HK-2 (cell line): ENCODE measurements at regions not wholly inside any gene's neighbourhood (a gene's known extent, or its start where the extent isn't known, plus 50 kb on each side); places are given as distances from the start of the nearest gene placed in this dataset.

ENCODE experiments used
- DNase-seq: peaks from one replicate; pipeline ENCODE4 v3.0.0-alpha.2; 2018; ENCODE audit not compliant: unreplicated experiment

DNA sequence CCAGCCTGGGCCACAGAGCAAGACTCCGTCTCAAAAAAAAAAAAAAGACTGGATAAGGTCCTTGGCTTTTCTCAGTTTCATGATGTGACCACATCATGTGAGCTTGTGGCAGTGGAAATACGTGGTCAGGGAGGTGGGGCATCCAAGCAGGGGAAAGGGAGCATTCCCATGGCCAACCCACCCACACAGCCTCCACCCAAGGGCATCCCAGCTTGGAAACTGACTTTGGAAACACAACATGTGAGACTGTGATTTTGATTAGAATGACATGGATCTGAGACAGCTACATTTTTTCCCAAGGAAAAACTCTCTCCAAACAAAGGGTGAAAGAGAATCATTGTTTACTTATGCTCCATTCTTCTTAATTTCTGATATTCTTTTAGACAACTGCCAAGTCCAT is 405.0 kb upstream of the ZNF507 start:
- DNase-seq = no peak

DNA sequence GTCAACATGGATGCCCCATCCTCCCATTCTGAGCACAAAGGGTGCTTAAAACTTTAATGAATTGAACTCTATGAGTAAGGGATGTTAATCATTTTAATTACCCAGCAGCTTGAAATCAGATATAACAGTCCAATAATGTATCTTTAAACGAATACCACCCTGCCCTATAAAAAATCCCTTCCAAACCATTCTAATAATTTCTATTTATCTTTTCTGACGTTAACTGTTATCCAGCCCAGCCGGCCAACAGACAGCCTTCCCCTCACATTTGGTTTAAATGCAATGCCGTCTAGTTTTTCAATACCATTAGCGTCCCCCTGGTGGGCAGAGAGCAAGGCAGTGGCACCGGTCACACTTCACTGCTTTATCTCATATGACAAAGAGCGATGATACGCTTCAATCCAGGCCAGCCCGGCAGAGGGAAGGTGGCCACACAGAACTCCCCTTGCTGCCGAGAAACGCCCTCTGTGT is 402.2 kb upstream of the ZNF507 start:
- DNase-seq = no peak

DNA sequence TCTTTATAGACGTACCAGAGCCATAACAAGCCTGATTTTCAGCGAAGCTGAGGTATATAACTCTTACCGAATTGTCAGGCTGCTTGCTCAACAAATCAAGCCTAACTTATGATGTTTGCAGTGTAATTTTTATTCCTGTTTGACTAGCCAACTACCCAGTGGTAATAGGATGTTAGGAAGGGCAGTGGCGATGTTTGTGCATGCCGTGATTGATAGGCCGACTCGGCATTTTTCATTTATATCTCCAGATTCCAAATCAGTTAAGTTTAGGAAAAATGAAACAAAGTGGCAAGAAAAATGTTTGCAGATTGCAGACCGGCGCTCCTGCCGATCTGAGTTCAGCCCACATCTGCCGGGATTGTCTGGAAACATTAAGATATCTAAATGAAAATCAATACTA is 401.6 kb upstream of the ZNF507 start:
- DNase-seq = no peak

DNA sequence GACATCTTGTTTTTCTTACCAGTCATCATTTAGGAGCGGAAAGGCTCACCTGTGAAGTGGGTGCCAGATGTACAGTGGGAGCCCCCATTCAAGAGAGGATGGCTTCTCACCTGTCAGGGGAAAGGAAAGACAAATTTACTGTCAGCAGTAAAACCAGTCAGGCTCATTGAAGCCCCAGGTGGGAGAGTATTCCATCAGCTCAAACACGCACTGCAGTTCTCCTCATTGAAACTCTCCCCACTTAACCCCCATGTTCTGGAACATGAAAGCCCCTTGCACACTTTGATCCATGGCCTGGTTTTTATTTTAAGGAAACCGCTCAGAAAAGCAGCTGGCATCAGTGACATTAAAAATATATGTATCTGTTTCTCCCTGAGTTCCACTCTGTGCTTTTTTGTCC is 401.1 kb upstream of the ZNF507 start:
- no peak for DNase-seq

GRCh38 chr19:31946491-31946890 is 398.9 kb upstream of the ZNF507 start:
- DNase-seq = no peak

DNA sequence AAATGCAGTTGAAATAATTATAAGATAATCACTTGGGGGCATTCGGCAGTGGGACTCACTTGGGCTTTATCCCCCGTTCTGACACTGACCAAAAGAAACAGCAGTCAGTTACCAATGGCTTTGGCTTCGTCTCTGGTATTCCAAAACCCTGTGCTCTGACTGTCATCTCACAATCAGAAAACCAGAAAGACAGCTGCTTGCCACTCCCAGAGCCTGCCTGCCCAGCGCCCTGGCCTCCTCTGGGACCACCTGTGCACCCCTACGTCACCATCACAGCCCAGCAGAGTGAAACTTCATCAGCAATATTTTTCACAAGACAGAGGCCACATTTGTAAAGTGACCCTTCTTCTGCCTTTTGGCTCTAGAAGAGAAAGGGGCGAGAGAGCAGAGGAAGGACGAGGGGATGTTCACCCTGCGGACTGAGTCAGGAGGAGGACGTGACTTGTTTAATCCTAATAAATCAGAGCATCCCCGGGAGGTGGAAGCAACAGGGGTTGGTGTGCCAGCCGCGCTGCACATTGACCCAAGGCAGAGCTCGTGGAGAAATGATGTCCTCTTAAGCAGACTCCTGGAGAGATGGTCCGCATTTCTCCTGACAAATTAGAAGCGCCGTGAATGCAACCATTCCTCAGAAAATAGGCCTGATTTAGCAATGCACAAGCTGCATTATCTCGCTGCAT is 397.8 kb upstream of the ZNF507 start:
- no peak for DNase-seq

DNA sequence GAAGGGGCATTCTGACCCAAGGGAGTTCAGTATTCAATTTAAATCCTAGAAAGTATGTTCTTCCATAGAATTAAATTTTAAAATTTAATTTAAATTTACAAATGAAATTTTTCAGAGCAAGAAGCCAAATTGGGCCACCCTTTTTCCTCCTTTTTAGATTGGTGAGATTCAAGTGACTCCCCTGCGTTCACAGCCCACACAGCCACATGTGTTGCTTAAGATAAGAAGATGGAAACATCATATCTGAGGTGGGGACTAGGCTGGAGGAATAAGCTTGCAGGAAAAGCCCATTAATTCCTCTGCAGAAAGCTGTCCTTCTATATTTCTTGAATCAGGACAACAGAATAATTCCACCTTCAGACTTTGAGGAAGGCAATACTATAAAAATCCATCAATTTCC is 392.7 kb upstream of the ZNF507 start:
- DNase-seq = no peak

DNA sequence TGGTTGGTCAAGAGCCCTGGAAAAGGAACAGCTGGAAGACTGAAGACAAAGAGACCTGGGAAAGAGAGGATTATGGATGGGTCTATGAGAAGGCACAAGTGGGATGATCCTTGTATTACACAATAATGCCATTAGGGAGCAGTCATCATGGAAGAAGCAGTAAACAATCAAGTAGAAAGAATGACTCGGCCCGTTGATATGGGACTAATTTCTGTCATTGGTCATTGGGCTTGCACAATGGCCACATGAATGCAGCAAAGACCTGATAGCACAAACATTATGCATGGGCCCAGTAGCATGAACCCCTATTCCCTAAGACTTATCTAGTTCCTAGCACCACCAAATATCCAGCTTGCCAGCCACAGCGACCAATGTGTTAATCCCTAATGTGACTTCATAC is 390.3 kb upstream of the ZNF507 start:
- no peak for DNase-seq

GRCh38 chr19:31955884-31956283 is 389.5 kb upstream of the ZNF507 start:
- no peak for DNase-seq

- DNase-seq = no peak
Observed at GRCh38 chr19:31956771-31957392, 388.5 kb upstream of the ZNF507 start.

DNA sequence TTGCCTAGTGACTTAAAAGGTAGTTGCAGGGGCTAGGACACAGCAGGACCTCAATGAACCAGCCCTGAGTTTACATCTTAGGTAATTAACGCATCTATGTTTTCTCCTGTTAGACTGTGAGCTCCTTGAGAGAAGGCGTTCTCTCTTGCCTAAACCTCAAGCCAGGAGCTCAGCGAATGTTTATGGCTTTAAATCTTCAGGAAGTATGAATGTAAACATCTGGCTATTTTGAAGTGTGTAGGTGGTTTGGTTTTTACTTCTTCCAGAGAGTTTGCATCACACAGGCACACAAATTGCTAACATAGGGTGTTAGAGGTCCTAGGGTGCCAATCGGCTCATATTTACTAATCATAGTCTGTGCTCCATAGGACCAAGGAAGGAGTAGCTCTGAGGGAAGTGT is 387.7 kb upstream of the ZNF507 start:
- DNase-seq = no peak

GRCh38 chr19:31959527-31960018 is 385.8 kb upstream of the ZNF507 start:
- DNase-seq = no peak

DNA sequence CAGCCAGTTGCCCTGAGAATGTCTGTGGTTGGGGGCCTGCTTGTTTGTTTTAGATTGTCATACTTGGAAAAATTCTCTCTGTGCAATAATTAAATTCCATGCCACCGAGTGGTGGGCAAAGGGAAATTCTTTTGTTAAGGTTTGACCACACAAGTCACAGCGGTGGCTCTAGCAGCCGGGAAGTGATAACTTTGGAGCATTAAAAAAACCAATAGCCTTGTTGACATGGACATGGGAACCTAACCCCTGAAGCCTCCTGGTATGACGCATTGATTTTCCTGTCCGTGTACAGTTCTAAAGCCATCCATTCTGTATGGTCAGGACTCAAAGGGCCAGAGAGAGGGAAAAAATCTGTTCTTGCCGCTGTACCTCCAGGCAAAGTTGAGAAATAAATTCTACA is 384.9 kb upstream of the ZNF507 start:
- no peak for DNase-seq

DNA sequence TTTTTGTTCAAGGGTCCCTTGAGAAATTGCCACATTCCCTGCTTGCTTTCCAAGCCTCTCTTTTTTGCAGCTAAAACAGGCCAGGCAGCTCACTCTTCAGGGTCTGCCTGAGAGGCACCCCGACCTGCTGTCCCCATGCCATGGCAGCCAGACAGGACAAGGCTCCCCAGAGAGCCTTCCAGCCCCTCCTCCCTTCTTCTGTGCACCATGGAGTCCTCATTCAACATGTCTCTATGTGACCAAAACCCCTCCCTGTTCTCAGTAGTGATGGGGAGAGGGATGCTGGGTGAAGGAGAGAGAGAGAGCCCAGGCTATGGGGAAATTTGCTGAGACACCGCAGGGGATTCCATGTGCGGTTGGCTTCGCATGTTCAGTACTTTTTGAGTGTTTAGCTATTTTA is 384.2 kb upstream of the ZNF507 start:
- no peak for DNase-seq

DNA sequence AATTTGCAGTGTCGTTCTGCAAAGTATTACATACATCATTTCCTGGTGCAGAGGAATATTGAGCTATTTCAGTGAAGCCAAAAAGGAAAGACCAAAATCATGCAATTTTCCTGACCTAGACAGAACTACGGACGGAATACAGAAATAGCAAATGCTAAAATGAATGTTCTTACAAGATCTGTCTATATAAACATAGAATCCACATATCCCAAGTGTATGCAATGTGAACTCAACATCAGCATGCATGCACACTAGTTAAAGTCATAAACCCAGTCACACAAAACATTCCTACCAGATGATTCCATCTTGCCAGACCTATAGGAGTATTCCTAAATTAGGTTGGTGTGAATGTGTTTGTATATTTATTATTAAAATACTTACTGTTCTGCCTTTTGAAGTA is 383.7 kb upstream of the ZNF507 start:
- DNase-seq = no peak

DNA sequence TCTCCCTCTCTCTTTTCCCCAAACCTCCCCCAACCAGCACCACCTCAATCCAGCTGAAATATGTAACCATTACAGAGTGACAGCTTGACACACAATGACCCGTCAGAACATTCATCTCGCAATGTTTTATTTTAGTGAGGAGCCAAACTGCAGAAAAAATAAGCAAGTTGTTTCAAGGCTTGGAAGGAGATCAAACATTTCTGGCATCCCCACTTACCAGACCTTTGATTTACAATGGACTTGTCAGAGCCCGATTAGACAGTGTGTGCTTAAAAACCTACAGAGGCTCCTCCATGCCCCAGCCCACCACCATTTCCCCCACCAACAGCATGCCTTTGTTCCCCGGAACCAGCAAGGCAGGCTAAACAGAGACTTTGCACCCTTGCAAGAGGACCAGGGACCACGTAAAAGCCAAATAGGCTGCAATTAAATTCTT is 382.8 kb upstream of the ZNF507 start:
- DNase-seq = no peak

DNA sequence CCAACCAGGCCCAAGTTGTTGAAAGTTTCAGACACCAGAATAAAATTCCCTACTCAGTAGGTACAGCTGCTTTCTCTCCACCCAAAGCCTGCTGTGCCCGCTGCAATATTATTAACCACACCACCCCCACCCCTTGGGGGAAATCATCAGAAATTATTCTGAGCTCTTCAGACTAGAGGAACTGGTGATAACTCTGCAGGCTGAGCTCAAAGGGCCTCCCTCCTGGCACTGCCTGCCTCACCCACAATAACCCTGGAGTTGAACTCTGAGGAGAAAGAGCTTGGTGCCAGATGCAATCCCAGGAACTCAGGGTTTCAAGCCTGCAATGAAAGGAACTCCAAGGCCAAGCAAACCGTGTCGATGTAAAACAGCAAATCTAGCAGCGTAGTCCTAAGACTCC is 381.7 kb upstream of the ZNF507 start:
- no peak for DNase-seq

DNA sequence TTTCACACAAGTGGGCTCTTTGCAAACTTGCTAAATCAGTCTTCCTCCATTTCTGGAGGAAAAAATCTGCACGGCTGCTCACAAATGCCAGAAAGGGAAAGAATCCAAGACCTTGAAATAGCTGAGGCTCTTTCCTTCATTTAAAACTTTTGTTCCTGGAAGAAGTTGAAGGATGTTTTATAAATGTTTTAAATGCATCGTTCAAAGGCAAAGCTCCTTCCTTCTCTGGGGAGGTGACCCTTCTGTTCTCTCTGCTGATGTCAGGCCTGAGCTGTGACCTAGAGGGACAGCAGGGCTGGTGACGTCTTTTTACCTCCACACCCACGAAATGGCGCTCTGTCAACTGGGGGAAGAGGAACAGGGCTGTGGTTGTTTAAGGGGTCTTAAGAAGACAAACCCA is 376.4 kb upstream of the ZNF507 start:
- no peak for DNase-seq

DNA sequence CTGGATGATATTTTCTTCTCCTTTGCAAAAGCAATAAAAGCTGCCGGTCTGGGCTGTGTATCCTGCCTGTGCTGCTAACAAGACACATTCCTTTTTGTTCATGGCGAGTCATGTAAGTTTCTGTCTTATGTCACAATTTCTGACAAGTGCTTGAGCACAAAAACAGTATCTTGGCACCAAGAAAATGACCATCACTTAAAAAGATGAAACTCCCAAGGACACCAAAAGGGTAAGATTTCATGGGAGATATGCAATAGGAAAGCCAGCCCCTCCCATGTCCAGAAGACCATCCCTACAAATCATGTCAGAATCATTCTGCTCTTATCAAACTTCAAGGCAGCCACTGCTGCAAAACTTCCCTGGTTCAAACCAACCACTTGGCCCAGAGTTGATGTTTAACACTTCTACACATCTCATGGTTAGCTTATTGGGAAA is 375.4 kb upstream of the ZNF507 start:
- DNase-seq = no peak

DNA sequence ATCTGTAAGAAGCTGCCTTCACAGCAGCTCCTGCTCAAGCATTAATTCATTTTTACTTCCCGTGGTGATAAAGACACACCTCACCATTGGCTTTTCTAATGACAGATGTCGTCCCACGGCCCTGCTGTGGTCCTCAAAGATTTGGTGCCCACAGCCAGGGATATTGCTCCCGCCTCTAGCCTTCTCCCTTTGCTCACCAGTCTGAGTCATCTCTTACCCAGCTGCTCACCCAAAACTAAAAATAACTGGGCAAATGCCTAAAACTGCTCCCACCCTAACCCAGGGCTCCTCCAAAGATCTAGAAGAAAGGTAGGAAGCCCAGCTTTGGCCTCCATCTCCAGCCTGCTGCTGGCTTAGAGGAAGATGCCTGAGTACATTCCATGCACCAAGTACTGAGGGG is 371.1 kb upstream of the ZNF507 start:
- no peak for DNase-seq

DNA sequence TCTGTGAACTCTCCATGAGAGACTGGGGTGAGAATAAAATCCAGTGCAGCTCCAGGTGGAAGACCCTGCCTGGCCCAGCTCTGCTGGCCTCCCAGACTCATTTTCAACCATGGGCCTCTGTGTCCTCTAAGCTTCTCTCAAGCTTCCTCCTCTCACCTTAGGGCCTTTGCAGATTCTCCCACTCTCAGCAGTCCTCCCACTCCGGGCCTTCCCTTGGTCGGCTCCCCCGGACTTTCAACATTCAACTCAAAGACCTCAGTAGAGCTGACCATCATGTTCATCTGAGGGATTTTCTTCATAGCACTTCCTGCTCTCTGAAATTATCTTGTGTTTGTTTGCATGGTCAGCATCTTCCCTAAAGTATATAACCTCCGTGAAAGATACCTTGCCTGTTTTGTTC is 370.5 kb upstream of the ZNF507 start:
- DNase-seq = no peak

DNA sequence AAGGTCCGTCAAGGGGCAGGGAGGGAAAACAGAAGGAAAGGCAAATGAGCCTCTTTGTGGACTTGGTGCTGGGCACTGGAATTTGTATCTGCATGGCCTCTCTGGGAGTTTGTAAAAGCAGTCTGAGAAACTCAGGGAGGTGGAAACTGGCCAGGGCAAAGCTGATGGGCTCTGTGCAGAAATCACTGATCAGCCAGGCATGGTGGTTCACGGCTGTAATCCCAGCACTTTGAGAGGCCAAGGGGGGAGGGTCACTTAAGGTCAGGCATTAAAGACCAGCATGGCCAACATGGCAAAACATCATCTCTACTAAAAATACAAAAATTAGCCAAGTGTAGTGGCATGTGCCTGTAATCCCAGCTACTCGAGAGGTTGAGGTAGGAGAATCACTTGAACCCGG is 369.9 kb upstream of the ZNF507 start:
- no peak for DNase-seq

DNA sequence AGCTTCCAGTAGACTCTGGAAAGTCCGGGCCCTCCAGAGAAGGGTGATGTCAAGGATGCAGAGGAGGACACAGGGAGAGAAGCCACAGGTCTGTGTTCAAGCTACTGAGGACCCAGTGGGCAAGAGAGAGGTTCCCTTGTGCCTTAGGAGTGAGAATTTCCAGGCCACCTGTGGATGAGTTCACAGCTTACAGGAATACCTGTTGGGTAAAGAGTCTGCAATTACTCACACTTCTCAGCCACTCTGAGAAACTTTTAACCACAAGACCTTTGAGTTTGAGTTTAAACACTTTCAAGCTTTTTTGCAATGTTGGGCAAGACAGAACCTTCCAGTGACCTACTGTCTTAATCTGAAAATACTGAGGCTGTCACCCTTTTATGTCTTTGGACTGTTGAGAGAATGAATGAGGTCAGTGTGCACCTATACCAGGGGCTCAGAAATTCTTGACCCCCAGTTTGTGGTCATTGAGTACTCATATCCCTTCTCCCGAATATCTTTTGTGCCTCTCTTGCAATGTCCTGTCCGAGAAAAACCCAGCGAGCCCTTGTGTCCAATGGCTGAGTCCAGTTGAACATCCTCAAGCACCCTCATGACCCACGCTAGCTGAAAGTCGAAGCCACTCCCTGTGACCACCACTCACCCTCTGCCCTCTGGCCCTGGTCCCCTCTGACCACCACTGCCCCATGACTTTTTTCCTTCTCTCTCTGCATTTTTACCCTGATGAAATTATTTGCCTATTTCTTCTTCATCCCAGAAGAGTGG is 368.5 kb upstream of the ZNF507 start:
- DNase-seq = no peak
